SK-N-SH treated with all-trans-retinoic acid at 6 μM for 48 hours (cell line): ENCODE measurements at regions not wholly inside any gene's neighbourhood (a gene's known extent, or its start where the extent isn't known, plus 50 kb on each side); places are given as distances from the start of the nearest gene placed in this dataset.

Experiments
- ATAC-seq: fragments of 200-7000 bp; cut with Tn5 transposase; 3 replicates; pipeline ENCODE4 v1.9.1; 2020; ENCODE audit warnings: mild to moderate bottlenecking, moderate library complexity
- BACH2 ChIP-seq: fragments of 250-450 bp; sonication (Bioruptor Pico); IDR thresholded peaks from 2 replicates; pipeline ENCODE4 v1.9.0; 2021; ENCODE audit warnings: mild to moderate bottlenecking, borderline replicate concordance
- CSDC2 ChIP-seq: fragments of 250-450 bp; sonication (Bioruptor Pico); IDR thresholded peaks from 2 replicates; pipeline ENCODE4 v1.5.0; 2020; ENCODE audit warnings: mild to moderate bottlenecking, moderate library complexity
- CSRNP3 ChIP-seq: fragments of 250-450 bp; sonication (Bioruptor Pico); IDR thresholded peaks from 2 replicates; pipeline ENCODE4 v1.5.1; 2021; ENCODE audit warnings: mild to moderate bottlenecking, moderate library complexity
- ESRRG ChIP-seq: fragments of 250-450 bp; sonication (Bioruptor Pico); IDR thresholded peaks from 2 replicates; pipeline ENCODE4 v1.6.1; 2021; ENCODE audit warnings: mild to moderate bottlenecking
- GLIS3 ChIP-seq: fragments of 250-450 bp; sonication (Bioruptor Pico); IDR thresholded peaks from 2 replicates; pipeline ENCODE4 v1.5.0; 2020; ENCODE audit warnings: mild to moderate bottlenecking, moderate library complexity
- ISL1 ChIP-seq: fragments of 250-450 bp; sonication (Bioruptor Pico); IDR thresholded peaks from 2 replicates; pipeline ENCODE4 v2.1.2; 2022; ENCODE audit warnings: mild to moderate bottlenecking, moderate library complexity
- OSR1 ChIP-seq: fragments of 250-450 bp; sonication (Bioruptor Pico); IDR thresholded peaks from 2 replicates; pipeline ENCODE4 v1.8.0; 2022; ENCODE audit warnings: moderate library complexity, mild to moderate bottlenecking, inconsistent platforms
- PATZ1 ChIP-seq: fragments of 250-450 bp; sonication (Bioruptor Pico); IDR thresholded peaks from 2 replicates; pipeline ENCODE4 v1.8.0; 2020; ENCODE audit warnings: mild to moderate bottlenecking, moderate library complexity, borderline replicate concordance
- PPARA ChIP-seq: fragments of 250-450 bp; sonication (Bioruptor Pico); IDR thresholded peaks from 2 replicates; pipeline ENCODE4 v1.5.0; 2020; ENCODE audit warnings: mild to moderate bottlenecking, borderline replicate concordance
- RARB ChIP-seq: fragments of 250-450 bp; sonication (Bioruptor Pico); IDR thresholded peaks from 2 replicates; pipeline ENCODE4 v1.8.0; 2021; ENCODE audit warnings: mild to moderate bottlenecking, moderate library complexity
- SNAI2 ChIP-seq: fragments of 250-450 bp; sonication (Bioruptor Pico); IDR thresholded peaks from 2 replicates; pipeline ENCODE4 v1.5.0; 2020; ENCODE audit warnings: mild to moderate bottlenecking, moderate library complexity
- TCF4 ChIP-seq: fragments of 250-450 bp; sonication (Bioruptor Pico); IDR thresholded peaks from 2 replicates; pipeline ENCODE4 v1.8.0; 2021; ENCODE audit warnings: mild to moderate bottlenecking, moderate library complexity, borderline replicate concordance
- TOX ChIP-seq: fragments of 250-450 bp; sonication (Bioruptor Pico); IDR thresholded peaks from 2 replicates; pipeline ENCODE4 v1.8.0; 2021; ENCODE audit warnings: mild to moderate bottlenecking, moderate library complexity, borderline replicate concordance
- TSHZ2 ChIP-seq: fragments of 250-450 bp; sonication (Bioruptor Pico); IDR thresholded peaks from 2 replicates; pipeline ENCODE4 v1.5.0; 2020; ENCODE audit warnings: mild to moderate bottlenecking, moderate library complexity
- ZC3H10 ChIP-seq: fragments of 250-450 bp; sonication (Bioruptor Pico); IDR thresholded peaks from 2 replicates; pipeline ENCODE4 v1.5.1; 2021; ENCODE audit warnings: mild to moderate bottlenecking, moderate library complexity
- ZFP30 ChIP-seq: fragments of 450-650 bp; formaldehyde crosslinking; IDR thresholded peaks from 2 replicates; pipeline ENCODE4 v1.5.0; 2022; ENCODE audit warnings: mild to moderate bottlenecking, moderate library complexity
- ZNF565 ChIP-seq: fragments of 450-650 bp; formaldehyde crosslinking; conservative IDR thresholded peaks from 2 replicates; pipeline ENCODE4 v1.5.0; 2020; ENCODE audit warnings: low read depth, mild to moderate bottlenecking, moderate library complexity
- ZNF70 ChIP-seq: fragments of 450-650 bp; formaldehyde crosslinking; IDR thresholded peaks from 2 replicates; pipeline ENCODE4 v1.5.0; 2020; ENCODE audit warnings: mild to moderate bottlenecking, moderate library complexity
- ZNF8 ChIP-seq: fragments of 450-650 bp; formaldehyde crosslinking; IDR thresholded peaks from 2 replicates; pipeline ENCODE4 v1.5.0; 2020; ENCODE audit warnings: mild to moderate bottlenecking, moderate library complexity
- TF ChIP-seq, protein P1 (sequence below): fragments of 250-450 bp; sonication (Bioruptor Pico); IDR thresholded peaks from 2 replicates; pipeline ENCODE4 v1.5.1; 2020; ENCODE audit warnings: low read depth, mild to moderate bottlenecking, moderate library complexity

DNA sequence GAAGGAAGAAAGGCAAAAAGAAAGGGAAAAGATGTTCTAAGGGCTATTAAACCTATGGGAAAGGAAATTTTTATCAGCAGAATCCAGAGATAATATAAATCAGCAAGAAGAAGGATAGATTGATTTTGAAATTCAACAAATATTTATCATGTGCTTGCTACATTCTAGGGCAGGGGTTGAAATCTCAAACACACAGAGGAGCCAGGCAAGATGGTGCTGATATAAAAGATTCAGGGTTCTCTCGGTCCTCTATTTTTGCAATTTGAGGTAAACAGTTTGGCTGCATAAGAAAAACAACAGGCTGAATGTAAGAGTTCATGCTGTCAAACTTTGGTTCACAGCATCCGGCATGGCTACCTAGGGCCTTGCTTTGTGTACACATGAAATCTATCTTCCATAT, 109.6 kb upstream of the BMP2 start:
- TF ChIP-seq CSDC2 (no peak), TOX (CRISPR knock-in tag) (no peak), TSHZ2 (CRISPR knock-in tag) (no peak), SNAI2 (CRISPR knock-in tag) (no peak), CSRNP3 (CRISPR knock-in tag) (no peak), RARB (no peak), OSR1 (CRISPR knock-in tag) (no peak), GLIS3 (no peak), ESRRG (no peak), PPARA (CRISPR knock-in tag) (no peak), ISL1 (CRISPR knock-in tag) (no peak), ZNF8 (CRISPR knock-in tag) (no peak), TCF4 (CRISPR knock-in tag) (no peak), ZC3H10 (CRISPR knock-in tag) (no peak)

GRCh38 chr20:6657111-6657510, 110.4 kb upstream of the BMP2 start:
- ATAC-seq = no peak
- TF ChIP-seq RARB (no peak), ZNF70 (CRISPR knock-in tag) (no peak), CSRNP3 (CRISPR knock-in tag) (no peak), TSHZ2 (CRISPR knock-in tag) (no peak), TCF4 (CRISPR knock-in tag) (no peak), GLIS3 (no peak), ZNF8 (CRISPR knock-in tag) (no peak), BACH2 (CRISPR knock-in tag) (no peak), ESRRG (no peak), ZNF565 (CRISPR knock-in tag) (no peak), ISL1 (CRISPR knock-in tag) (no peak), TOX (CRISPR knock-in tag) (no peak), PATZ1 (CRISPR knock-in tag) (no peak), SNAI2 (CRISPR knock-in tag) (no peak), ZFP30 (CRISPR knock-in tag) (no peak), ZC3H10 (CRISPR knock-in tag) (no peak), PPARA (CRISPR knock-in tag) (no peak), CSDC2 (no peak)
- TF ChIP-seq, protein P1, sequence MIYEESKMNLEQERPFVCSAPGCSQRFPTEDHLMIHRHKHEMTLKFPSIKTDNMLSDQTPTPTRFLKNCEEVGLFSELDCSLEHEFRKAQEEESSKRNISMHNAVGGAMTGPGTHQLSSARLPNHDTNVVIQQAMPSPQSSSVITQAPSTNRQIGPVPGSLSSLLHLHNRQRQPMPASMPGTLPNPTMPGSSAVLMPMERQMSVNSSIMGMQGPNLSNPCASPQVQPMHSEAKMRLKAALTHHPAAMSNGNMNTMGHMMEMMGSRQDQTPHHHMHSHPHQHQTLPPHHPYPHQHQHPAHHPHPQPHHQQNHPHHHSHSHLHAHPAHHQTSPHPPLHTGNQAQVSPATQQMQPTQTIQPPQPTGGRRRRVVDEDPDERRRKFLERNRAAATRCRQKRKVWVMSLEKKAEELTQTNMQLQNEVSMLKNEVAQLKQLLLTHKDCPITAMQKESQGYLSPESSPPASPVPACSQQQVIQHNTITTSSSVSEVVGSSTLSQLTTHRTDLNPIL (CRISPR knock-in tag) = no peak

More for the DNA sequence above, 109.6 kb upstream of the BMP2 start:
- ATAC-seq = no peak
